HG03159 (cell line): ENCODE measurements at regions not wholly inside any gene's neighbourhood (a gene's known extent, or its start where the extent isn't known, plus 50 kb on each side); places are given as distances from the start of the nearest gene placed in this dataset.
"Not testable (repeated sequence)": the region's sequence is repeated elsewhere in the genome, so short reads cannot be mapped to it uniquely, and the experiment has no call there.

Experiments
- ATAC-seq: cut with Tn5 transposase; IDR thresholded peaks from one replicate; pipeline ENCODE4 v1.9.1; 2021; ENCODE audit warnings: mild to moderate bottlenecking, moderate library complexity; ENCODE audit not compliant: unreplicated experiment

GRCh38 chr5:135102716-135103574 lies 68.9 kb upstream of the PITX1 start:
- no peak for ATAC-seq

GRCh38 chr5:135100431-135100830 lies 66.4 kb upstream of the PITX1 start:
- ATAC-seq: no peak

- no peak for ATAC-seq
Observed at GRCh38 chr5:135100011-135100410, 66.0 kb upstream of the PITX1 start.

- ATAC-seq: no peak
Observed at GRCh38 chr5:135097390-135097789, 63.4 kb upstream of the PITX1 start.

- ATAC-seq: no peak
Observed at GRCh38 chr5:135095871-135096270, 61.8 kb upstream of the PITX1 start.

GRCh38 chr5:135095052-135095715 lies 61.2 kb upstream of the PITX1 start:
- no peak for ATAC-seq

GRCh38 chr5:135094339-135095051 lies 60.5 kb upstream of the PITX1 start:
- ATAC-seq: no peak

- ATAC-seq: not testable (repeated sequence)
Observed at GRCh38 chr5:135093483-135093882, 59.5 kb upstream of the PITX1 start.

GRCh38 chr5:135092476-135092875 lies 58.4 kb upstream of the PITX1 start:
- no peak for ATAC-seq

- ATAC-seq: no peak
Observed at GRCh38 chr5:135091286-135091685, 57.3 kb upstream of the PITX1 start.

- no peak for ATAC-seq
Observed at GRCh38 chr5:135089912-135090311, 55.9 kb upstream of the PITX1 start.

- ATAC-seq: no peak
Observed at GRCh38 chr5:135088911-135089310, 54.9 kb upstream of the PITX1 start.

- no peak for ATAC-seq
Observed at GRCh38 chr5:135087950-135088349, 53.9 kb upstream of the PITX1 start.

- ATAC-seq: no peak
Observed at GRCh38 chr5:135085936-135086725, 52.1 kb upstream of the PITX1 start.

- ATAC-seq: no peak
Observed at GRCh38 chr5:135085133-135085935, 51.3 kb upstream of the PITX1 start.
